BJ (cell line): ENCODE measurements at regions not wholly inside any gene's neighbourhood (a gene's known extent, or its start where the extent isn't known, plus 50 kb on each side); places are given as distances from the start of the nearest gene placed in this dataset.

ENCODE experiments used
- CTCF ChIA-PET: fragments of 350-600 bp; formaldehyde crosslinking; extraction: SDS; loops from one replicate; lab custom pipeline; 2021; ENCODE audit warnings: antibody characterized with exemption, inconsistent platforms; lab: Yijun Ruan, JAX
- POLR2A ChIA-PET: fragments of 300-600 bp; sonication (Branson Sonifier 250); formaldehyde crosslinking; extraction: SDS; loops from one replicate; lab custom pipeline; 2021; ENCODE audit warnings: antibody characterized with exemption; lab: Charles Lee
- DNase-seq: peaks from one replicate; pipeline ENCODE4 v3.0.0-alpha.2; 2011; ENCODE audit warnings: low read depth
- H3K27me3 ChIP-seq: 2 replicates; pipeline ENCODE4 v1.6.0; 2011; ENCODE audit warnings: low read length; ENCODE audit not compliant: control insufficient read depth, insufficient read depth
- H3K36me3 ChIP-seq: 2 replicates; pipeline ENCODE4 v1.5.1; 2011; ENCODE audit warnings: low read length; ENCODE audit not compliant: control insufficient read depth, insufficient read depth
- H3K4me3 ChIP-seq: 2 replicates; pipeline ENCODE4 v1.5.1; 2011; ENCODE audit warnings: low read depth, mild to moderate bottlenecking, control low read depth, low read length
- CTCF ChIP-seq: IDR thresholded peaks from 2 replicates; pipeline ENCODE4 v1.5.1; 2011; ENCODE audit warnings: low read depth, mild to moderate bottlenecking, control low read depth, inconsistent platforms, low read length, moderate library complexity; ENCODE audit not compliant: insufficient read depth

GRCh38 chr10:128629111-128630096, 503.2 kb upstream of the MKI67 start:
- no peaks in the 10 kb centered on the region for H3K27me3 ChIP-seq
- POLR2A ChIA-PET, result no interaction called here
- no peak overlapping the region for H3K4me3 ChIP-seq
- no peaks in the 10 kb centered on the region for H3K36me3 ChIP-seq
- CTCF ChIA-PET, result no interaction called here
- DNase-seq, result no peak
- no peak for TF ChIP-seq CTCF

- DNase-seq, result no peak
- CTCF ChIA-PET, result no interaction called here
- POLR2A ChIA-PET, result no interaction called here
- Histone ChIP-seq H3K36me3 (no peaks in the 10 kb centered on the region), H3K4me3 (no peak overlapping the region), H3K27me3 (no peaks in the 10 kb centered on the region)
- no peak for TF ChIP-seq CTCF
Observed at GRCh38 chr10:128630787-128631252, 504.6 kb upstream of the MKI67 start.

- CTCF ChIA-PET, result no interaction called here
Observed at GRCh38 chr10:128631801-128632241, 505.6 kb upstream of the MKI67 start.

GRCh38 chr10:128632694-128633093, 506.5 kb upstream of the MKI67 start:
- H3K4me3 ChIP-seq, result no peak overlapping the region
- H3K36me3 ChIP-seq, result no peaks in the 10 kb centered on the region
- ChIA-PET POLR2A (no interaction called here), CTCF (no interaction called here)
- no peak for DNase-seq
- no peaks in the 10 kb centered on the region for H3K27me3 ChIP-seq
- TF ChIP-seq CTCF, result no peak

More at GRCh38 chr10:128631801-128632241, 505.6 kb upstream of the MKI67 start:
- POLR2A ChIA-PET, result no interaction called here
- no peaks in the 10 kb centered on the region for H3K27me3 ChIP-seq
- no peak overlapping the region for H3K4me3 ChIP-seq
- TF ChIP-seq CTCF, result no peak
- H3K36me3 ChIP-seq, result no peaks in the 10 kb centered on the region
- DNase-seq, result no peak

GRCh38 chr10:128633864-128634540, 507.8 kb upstream of the MKI67 start:
- ChIA-PET CTCF (interaction anchor here (0.6 kb wide), 1 partner anchor 13 kb away, joined by 3 read pairs; no protein-coding TSS in a partner anchor), POLR2A (no interaction called here)
- H3K27me3 ChIP-seq, result no peaks in the 10 kb centered on the region
- TF ChIP-seq CTCF, result no peak
- no peak overlapping the region for H3K4me3 ChIP-seq
- no peaks in the 10 kb centered on the region for H3K36me3 ChIP-seq
- no peak for DNase-seq
